H1 (cell line): ENCODE measurements at regions not wholly inside any gene's neighbourhood (a gene's known extent, or its start where the extent isn't known, plus 50 kb on each side); places are given as distances from the start of the nearest gene placed in this dataset.

Source experiments
- CTCF ChIA-PET: fragments of 300-600 bp; sonication (Branson Sonifier 250); formaldehyde crosslinking; loops from one replicate; lab custom pipeline; 2021; ENCODE audit not compliant: partially characterized antibody; lab: Charles Lee
- POLR2A ChIA-PET: fragments of 300-600 bp; sonication (Branson Sonifier 250); formaldehyde crosslinking; loops from one replicate; lab custom pipeline; 2021; ENCODE audit warnings: inconsistent platforms; ENCODE audit not compliant: partially characterized antibody; lab: Charles Lee
- DNase-seq, 2 experiments: peaks; one replicate each; pipeline versions ENCODE4 v3.0.0 to v3.0.0-alpha.2; 2010 to 2022; ENCODE audit warnings: low spot score in 2 of 2, low read depth in 1 of 2, mixed read lengths in 1 of 2
- FAIRE-seq: peaks from 2 replicates; lab custom pipeline; 2011; peaks lifted over from hg19 to GRCh38; lab: Jason Lieb, UNC
- H2AFZ ChIP-seq: 2 replicates; pipeline ENCODE4 v1.8.1; 2012; ENCODE audit warnings: low read length, inconsistent platforms
- H2AK5ac ChIP-seq: 2 replicates; pipeline ENCODE4 v1.6.1; 2013; ENCODE audit warnings: low read depth, low read length
- H2BK120ac ChIP-seq: replicated peaks from 2 replicates; pipeline ENCODE3; 2013; ENCODE audit warnings: low read depth, low read length, inconsistent platforms
- H2BK12ac ChIP-seq: 2 replicates; pipeline ENCODE4 v1.6.1; 2013; ENCODE audit warnings: low read depth, low read length
- H2BK15ac ChIP-seq: 2 replicates; pipeline ENCODE4 v1.6.1; 2013; ENCODE audit warnings: low read length
- H2BK20ac ChIP-seq: 2 replicates; pipeline ENCODE4 v1.6.1; 2013; ENCODE audit warnings: low read length
- H2BK5ac ChIP-seq: 2 replicates; pipeline ENCODE4 v1.6.1; 2013; ENCODE audit warnings: low read depth, low read length
- H3K14ac ChIP-seq: 2 replicates; pipeline ENCODE4 v1.6.1; 2013; ENCODE audit warnings: inconsistent platforms; ENCODE audit not compliant: insufficient read length
- H3K18ac ChIP-seq: 2 replicates; pipeline ENCODE4 v1.6.1; 2013; ENCODE audit warnings: low read length; ENCODE audit errors: extremely low read depth
- H3K23ac ChIP-seq: 2 replicates; pipeline ENCODE4 v1.6.1; 2013; ENCODE audit warnings: inconsistent platforms; ENCODE audit not compliant: insufficient read length
- H3K23me2 ChIP-seq: 2 replicates; pipeline ENCODE4 v1.6.1; 2013; ENCODE audit warnings: low read depth, low read length
- H3K27ac ChIP-seq: 2 replicates; pipeline ENCODE4 v1.6.1; 2011; ENCODE audit warnings: low read depth, low read length, inconsistent platforms
- H3K27me3 ChIP-seq, 4 experiments: replicated peaks in 1 of 4; 1 replicate in 1 of 4; 2 replicates in 3 of 4; pipeline versions ENCODE4 v1.6.1 to v1.8.1; 2011 to 2013; ENCODE audit warnings: low read length in 3 of 4, mild to moderate bottlenecking in 3 of 4, inconsistent platforms in 2 of 4, mixed read lengths in 2 of 4, moderate library complexity in 1 of 4; ENCODE audit not compliant: control insufficient read depth in 3 of 4, insufficient read depth in 3 of 4; ENCODE audit errors: extremely low read depth in 1 of 4
- H3K36me3 ChIP-seq, 4 experiments: 2 replicates each; pipeline versions ENCODE4 v1.6.1 to v1.8.1; 2011 to 2013; ENCODE audit warnings: mild to moderate bottlenecking in 4 of 4, low read length in 3 of 4, moderate library complexity in 2 of 4, control low read depth in 1 of 4, inconsistent platforms in 1 of 4; ENCODE audit not compliant: insufficient read depth in 4 of 4, control insufficient read depth in 2 of 4
- H3K4ac ChIP-seq: replicated peaks from 2 replicates; pipeline ENCODE3; 2013; ENCODE audit warnings: low read length, low read depth, mixed read lengths, inconsistent platforms; ENCODE audit not compliant: insufficient read length
- H3K4me1 ChIP-seq, 4 experiments: replicated peaks in 1 of 4; 1 replicate in 1 of 4; 2 replicates in 3 of 4; pipeline versions ENCODE4 v1.6.1 to v1.8.1; 2011 to 2013; ENCODE audit warnings: low read length in 3 of 4, inconsistent platforms in 2 of 4, mixed read lengths in 1 of 4; ENCODE audit not compliant: insufficient read depth in 4 of 4, control insufficient read depth in 3 of 4
- H3K4me2 ChIP-seq, 2 experiments: 2 replicates each; pipeline versions ENCODE4 v1.6.1 to v1.8.1; 2011 to 2013; ENCODE audit warnings: low read depth in 2 of 2, low read length in 2 of 2, control low read depth in 1 of 2, inconsistent platforms in 1 of 2, mild to moderate bottlenecking in 1 of 2; ENCODE audit not compliant: insufficient read depth in 1 of 2
- H3K4me3 ChIP-seq, 4 experiments: fragments of 200-600, 300-600 bp in 1 of 4; sonication (generic), shearing (Covaris generic), sonication (Bioruptor Twin) in 1 of 4; 2 replicates each; pipeline versions ENCODE4 v1.5.1 to v1.8.1; 2011 to 2016; ENCODE audit warnings: low read length in 4 of 4, low read depth in 3 of 4, control low read depth in 2 of 4, inconsistent platforms in 2 of 4, mild to moderate bottlenecking in 2 of 4, mixed read lengths in 1 of 4, moderate library complexity in 1 of 4; ENCODE audit not compliant: insufficient read depth in 2 of 4; ENCODE audit errors: extremely low read depth in 1 of 4
- H3K56ac ChIP-seq: replicated peaks from 2 replicates; pipeline ENCODE3; 2013; ENCODE audit warnings: low read depth, mild to moderate bottlenecking, mixed read lengths, low read length, inconsistent platforms; ENCODE audit not compliant: insufficient read length
- H3K79me1 ChIP-seq: 2 replicates; pipeline ENCODE4 v1.6.1; 2013; ENCODE audit warnings: low read depth, low read length, control low read depth
- H3K79me2 ChIP-seq, 2 experiments: 2 replicates each; pipeline versions ENCODE4 v1.6.1 to v1.8.1; 2012 to 2013; ENCODE audit warnings: low read length in 2 of 2, mild to moderate bottlenecking in 2 of 2, inconsistent platforms in 1 of 2; ENCODE audit not compliant: insufficient read depth in 2 of 2, control insufficient read depth in 1 of 2
- H3K9ac ChIP-seq, 4 experiments: replicated peaks in 1 of 4; 1 replicate in 1 of 4; 2 replicates in 3 of 4; pipeline versions ENCODE4 v1.6.1 to v1.8.1; 2011 to 2013; ENCODE audit warnings: low read depth in 3 of 4, low read length in 3 of 4, control low read depth in 2 of 4, mild to moderate bottlenecking in 2 of 4, moderate library complexity in 2 of 4, inconsistent platforms in 1 of 4; ENCODE audit errors: extremely low read depth in 1 of 4
- H3K9me3 ChIP-seq, 2 experiments: 2 replicates each; pipeline versions ENCODE4 v1.6.1 to v1.8.1; 2012 to 2013; ENCODE audit warnings: mild to moderate bottlenecking in 2 of 2, moderate library complexity in 2 of 2, control low read depth in 1 of 2, inconsistent platforms in 1 of 2, low read depth in 1 of 2, low read length in 1 of 2, mixed read lengths in 1 of 2; ENCODE audit not compliant: insufficient read depth in 2 of 2
- H4K20me1 ChIP-seq, 2 experiments: replicated peaks in 1 of 2; 2 replicates each; pipeline versions ENCODE3 to v1.8.1; 2011 to 2013; ENCODE audit warnings: inconsistent platforms in 2 of 2, low read length in 2 of 2, mild to moderate bottlenecking in 1 of 2; ENCODE audit not compliant: insufficient read depth in 2 of 2, control insufficient read depth in 1 of 2
- H4K5ac ChIP-seq: 2 replicates; pipeline ENCODE4 v1.6.1; 2013; ENCODE audit warnings: low read length, low read depth, mixed read lengths, inconsistent platforms; ENCODE audit not compliant: insufficient read length
- H4K8ac ChIP-seq: 2 replicates; pipeline ENCODE4 v1.8.0; 2013; ENCODE audit warnings: mild to moderate bottlenecking, moderate library complexity, low read length, inconsistent platforms; ENCODE audit not compliant: insufficient read depth; ENCODE audit errors: extremely low read depth
- H4K91ac ChIP-seq: replicated peaks from 2 replicates; pipeline ENCODE3; 2013; ENCODE audit warnings: low read length, mixed read lengths, inconsistent platforms; ENCODE audit not compliant: insufficient read length
- BCL11A ChIP-seq, 2 experiments: IDR thresholded peaks; one replicate each; pipeline ENCODE4 v1.6.1; 2011; ENCODE audit warnings: low read depth in 2 of 2, low read length in 2 of 2, mild to moderate bottlenecking in 2 of 2
- CBX5 ChIP-seq: fragments of 300-800, 300-1000 bp; sonication (generic); IDR thresholded peaks from 2 replicates; pipeline ENCODE4 v1.7.1; 2016; ENCODE audit warnings: antibody characterized with exemption, low read length, low read depth
- CTBP2 ChIP-seq: IDR thresholded peaks from 2 replicates; pipeline ENCODE4 v1.7.0; 2011; ENCODE audit warnings: borderline replicate concordance, mild to moderate bottlenecking, moderate library complexity, mixed read lengths, low read length; ENCODE audit not compliant: insufficient read depth, insufficient read length
- EGR1 ChIP-seq: IDR thresholded peaks from 2 replicates; pipeline ENCODE4 v1.6.1; 2011; ENCODE audit warnings: low read depth, low read length, borderline replicate concordance
- KDM4A ChIP-seq: IDR thresholded peaks from one replicate; pipeline ENCODE4 v1.7.1; 2012; ENCODE audit warnings: low read depth, mild to moderate bottlenecking, moderate library complexity, low read length, inconsistent platforms; ENCODE audit not compliant: severe bottlenecking
- KDM5A ChIP-seq: fragments of 200-600 bp; IDR thresholded peaks from 2 replicates; pipeline ENCODE4 v1.7.1; 2012; ENCODE audit warnings: mild to moderate bottlenecking, low read length, inconsistent platforms, mixed read lengths
- MAFK ChIP-seq: IDR thresholded peaks from 2 replicates; pipeline ENCODE4 v1.6.1; 2012; ENCODE audit warnings: low read depth, mild to moderate bottlenecking, improper control_type of control experiment, low read length
- RAD21 ChIP-seq, 2 experiments: IDR thresholded peaks in 1 of 2; conservative IDR thresholded peaks in 1 of 2; 2 replicates each; pipeline ENCODE4 v1.6.1; 2011; ENCODE audit warnings: low read depth in 2 of 2, low read length in 2 of 2, improper control_type of control experiment in 1 of 2, inconsistent platforms in 1 of 2, mild to moderate bottlenecking in 1 of 2, moderate library complexity in 1 of 2
- SAP30 ChIP-seq: fragments of 300-600 bp; sonication (generic); IDR thresholded peaks from 2 replicates; pipeline ENCODE4 v1.7.1; 2012; ENCODE audit warnings: low read length, moderate library complexity, mild to moderate bottlenecking, inconsistent platforms; ENCODE audit not compliant: insufficient read depth, insufficient replicate concordance
- TAF7 ChIP-seq: optimal IDR thresholded peaks from 2 replicates; pipeline ENCODE3; 2011; ENCODE audit warnings: low read depth, mild to moderate bottlenecking, inconsistent platforms, low read length, moderate library complexity, borderline replicate concordance
- ZNF274 ChIP-seq: IDR thresholded peaks from 2 replicates; pipeline ENCODE4 v1.7.0; 2012; ENCODE audit warnings: low read length, borderline replicate concordance; ENCODE audit errors: extremely low read depth
- WGBS, 2 experiments: shearing (Covaris generic) in 1 of 2; methylation state at CpG; one replicate each; pipeline versions ENCODE4 v1.1.6 to v1.1.7; 2013 to 2015; ENCODE audit warnings: low lambda C conversion rate in 2 of 2, mixed read lengths in 2 of 2, inconsistent platforms in 1 of 2, low coverage in 1 of 2, missing lambda C conversion rate in 1 of 2; ENCODE audit not compliant: insufficient replicate concordance in 2 of 2, insufficient coverage in 1 of 2, insufficient read length in 1 of 2; ENCODE audit errors: extremely low coverage in 1 of 2, missing lambda C conversion rate in 1 of 2; 5-methylcytosine and 5-hydroxymethylcytosine counted together
- TF ChIP-seq, protein P1 (sequence below): IDR thresholded peaks from 2 replicates; pipeline ENCODE4 v1.6.1; 2012; ENCODE audit warnings: inconsistent platforms

DNA sequence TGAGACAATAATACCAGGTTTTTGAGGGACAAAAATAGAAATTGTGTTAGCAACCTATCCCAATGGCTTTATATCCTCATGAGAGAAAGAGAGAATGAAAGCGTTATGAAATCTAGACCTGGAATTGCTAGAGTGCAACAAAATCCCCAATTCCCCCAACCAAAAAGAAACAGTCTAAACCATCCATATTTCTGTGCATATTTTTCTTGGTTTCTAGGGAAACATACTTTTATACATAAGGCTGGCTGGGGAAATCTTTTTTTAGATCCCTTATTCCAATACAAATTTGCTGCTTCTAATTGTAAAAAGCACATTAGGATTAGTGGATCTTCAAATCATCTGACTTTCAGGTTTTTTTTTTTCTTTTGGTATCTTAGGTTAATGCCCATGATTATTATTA, 277.0 kb upstream of the SEMA3A start:
- DNase-seq (no peak), FAIRE-seq (no peak)
- H4K20me1 ChIP-seq = no peaks in the 10 kb centered on the region
- H3K79me1 ChIP-seq = no peaks in the 10 kb centered on the region
- H3K9ac ChIP-seq = no peak overlapping the region
- H2BK20ac ChIP-seq = no peak overlapping the region
- ChIA-PET POLR2A (no interaction called here), CTCF (no interaction called here)
- H3K36me3 ChIP-seq = no peaks in the 10 kb centered on the region
- H3K14ac ChIP-seq = no peak overlapping the region
- no peaks in the 10 kb centered on the region for H3K9me3 ChIP-seq
- no peak overlapping the region for H4K91ac ChIP-seq
- no peak overlapping the region for H3K4me2 ChIP-seq
- 100% methylated on average over 1 of the region's 1 CpG; no CpG with 5 or more reads in 1 of the 2 experiments for WGBS, 2 experiments
- no peak overlapping the region for H3K27ac ChIP-seq
- H2BK15ac ChIP-seq = no peak overlapping the region
- H4K5ac ChIP-seq = no peak overlapping the region
- H2AFZ ChIP-seq = no peak overlapping the region; the same call in 1 of the 2 replicates
- H3K27me3 ChIP-seq = no peaks in the 10 kb centered on the region
- no peaks in the 10 kb centered on the region for H3K79me2 ChIP-seq
- no peak overlapping the region for H3K4me3 ChIP-seq
- no peak overlapping the region for H3K56ac ChIP-seq
- no peak overlapping the region for H2AK5ac ChIP-seq
- H3K18ac ChIP-seq = no peak overlapping the region
- H2BK120ac ChIP-seq = no peak overlapping the region
- no peak overlapping the region for H4K8ac ChIP-seq
- no peaks in the 10 kb centered on the region for H3K4me1 ChIP-seq
- no peak overlapping the region for H2BK12ac ChIP-seq
- H3K4ac ChIP-seq = no peak overlapping the region
- no peak overlapping the region for H3K23ac ChIP-seq
- H2BK5ac ChIP-seq = no peak overlapping the region
- no peaks in the 10 kb centered on the region for H3K23me2 ChIP-seq
- no peak for TF ChIP-seq TAF7
- no peak for TF ChIP-seq RAD21 (IDR thresholded peaks at IDR 0.05 in 1 of 2, conservative IDR thresholded peaks at IDR 0.05 in 1 of 2; ENCODE audit: low read depth in 2 of 2, low read length in 2 of 2)
- TF ChIP-seq SAP30 = no peak
- no peak for TF ChIP-seq ZNF274
- TF ChIP-seq EGR1 = no peak
- TF ChIP-seq KDM5A = no peak
- no peak for TF ChIP-seq BCL11A (IDR thresholded peaks at IDR 0.05; ENCODE audit: low read depth in 2 of 2, low read length in 2 of 2)
- no peak for TF ChIP-seq KDM4A
- no peak for TF ChIP-seq MAFK
- TF ChIP-seq CBX5 = no peak
- TF ChIP-seq, protein P1, sequence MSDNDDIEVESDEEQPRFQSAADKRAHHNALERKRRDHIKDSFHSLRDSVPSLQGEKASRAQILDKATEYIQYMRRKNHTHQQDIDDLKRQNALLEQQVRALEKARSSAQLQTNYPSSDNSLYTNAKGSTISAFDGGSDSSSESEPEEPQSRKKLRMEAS = no peak
- TF ChIP-seq CTBP2 = no peak
